Testis (tissue), 2 donors: ENCODE measurements at regions not wholly inside any gene's neighbourhood (a gene's known extent, or its start where the extent isn't known, plus 50 kb on each side); places are given as distances from the start of the nearest gene placed in this dataset.

Experiments
- POLR2A ChIP-seq: fragments of 450-650 bp; IDR thresholded peaks from one replicate; pipeline ENCODE4 v1.6.1; 2017; ENCODE audit warnings: antibody characterized with exemption, mild to moderate bottlenecking, moderate library complexity
- TF ChIP-seq, protein P1 (sequence below), 3 experiments: fragments of 450-650 bp in 2 of 3; fragments of 200-600 bp in 1 of 3; sonication (generic) in 1 of 3; IDR thresholded peaks; one replicate each; pipeline ENCODE4 v1.5.1; 2016 to 2019; ENCODE audit warnings: antibody characterized with exemption in 3 of 3, mild to moderate bottlenecking in 2 of 3, moderate library complexity in 1 of 3

DNA sequence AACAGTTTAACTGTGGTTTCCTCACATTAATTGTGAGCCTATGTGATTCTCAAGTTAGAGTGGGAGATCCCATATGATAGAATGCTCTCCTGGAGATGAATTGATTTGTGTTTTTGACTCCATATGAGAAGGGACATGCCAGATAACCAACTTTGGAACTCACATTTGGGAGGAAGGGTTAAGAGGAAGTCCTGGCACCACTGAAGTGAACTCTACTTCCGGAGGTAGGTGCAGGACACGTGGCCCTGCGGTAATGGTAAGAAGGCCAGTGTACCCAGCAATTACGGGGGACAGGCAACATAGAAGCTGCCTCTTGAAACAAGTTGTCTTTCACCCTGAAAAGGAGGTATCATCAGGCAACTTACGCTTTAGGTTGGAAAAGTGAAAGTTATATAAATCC is 146.6 kb upstream of the RFX3 start:
- TF ChIP-seq, protein P1, sequence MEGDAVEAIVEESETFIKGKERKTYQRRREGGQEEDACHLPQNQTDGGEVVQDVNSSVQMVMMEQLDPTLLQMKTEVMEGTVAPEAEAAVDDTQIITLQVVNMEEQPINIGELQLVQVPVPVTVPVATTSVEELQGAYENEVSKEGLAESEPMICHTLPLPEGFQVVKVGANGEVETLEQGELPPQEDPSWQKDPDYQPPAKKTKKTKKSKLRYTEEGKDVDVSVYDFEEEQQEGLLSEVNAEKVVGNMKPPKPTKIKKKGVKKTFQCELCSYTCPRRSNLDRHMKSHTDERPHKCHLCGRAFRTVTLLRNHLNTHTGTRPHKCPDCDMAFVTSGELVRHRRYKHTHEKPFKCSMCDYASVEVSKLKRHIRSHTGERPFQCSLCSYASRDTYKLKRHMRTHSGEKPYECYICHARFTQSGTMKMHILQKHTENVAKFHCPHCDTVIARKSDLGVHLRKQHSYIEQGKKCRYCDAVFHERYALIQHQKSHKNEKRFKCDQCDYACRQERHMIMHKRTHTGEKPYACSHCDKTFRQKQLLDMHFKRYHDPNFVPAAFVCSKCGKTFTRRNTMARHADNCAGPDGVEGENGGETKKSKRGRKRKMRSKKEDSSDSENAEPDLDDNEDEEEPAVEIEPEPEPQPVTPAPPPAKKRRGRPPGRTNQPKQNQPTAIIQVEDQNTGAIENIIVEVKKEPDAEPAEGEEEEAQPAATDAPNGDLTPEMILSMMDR (IDR thresholded peaks at IDR 0.05) = no peak
- TF ChIP-seq POLR2A = no peak
